Neural cell (in vitro differentiated cells): ENCODE measurements at regions not wholly inside any gene's neighbourhood (a gene's known extent, or its start where the extent isn't known, plus 50 kb on each side); places are given as distances from the start of the nearest gene placed in this dataset.

Experiments
- H2AFZ ChIP-seq: fragments of 200-600, 300-800 bp; sonication (generic), shearing (Covaris generic); 2 replicates; pipeline ENCODE4 v1.6.0; 2014; ENCODE audit warnings: low read depth, mild to moderate bottlenecking, antibody characterized with exemption, low read length, moderate library complexity
- H3F3A ChIP-seq: fragments of 200-600 bp; shearing (Covaris generic); 2 replicates; pipeline ENCODE4 v1.6.1; 2016; ENCODE audit warnings: mild to moderate bottlenecking, moderate library complexity, mixed read lengths, antibody characterized with exemption, low read length; ENCODE audit not compliant: insufficient read depth, poor library complexity, severe bottlenecking
- H3K27ac ChIP-seq: fragments of 200-600, 300-800 bp; sonication (generic), shearing (Covaris generic); 2 replicates; pipeline ENCODE4 v1.5.1; 2014; ENCODE audit warnings: mild to moderate bottlenecking, low read length, moderate library complexity
- H3K27me3 ChIP-seq: fragments of 300-800, 200-600 bp; sonication (generic), shearing (Covaris generic); 2 replicates; pipeline ENCODE4 v1.6.0; 2014; ENCODE audit warnings: mild to moderate bottlenecking, low read depth, low read length, moderate library complexity; ENCODE audit not compliant: insufficient read depth
- H3K36me3 ChIP-seq: fragments of 300-800, 200-600 bp; sonication (generic), shearing (Covaris generic); 2 replicates; pipeline ENCODE4 v1.5.1; 2014; ENCODE audit warnings: mild to moderate bottlenecking, antibody characterized with exemption, low read length, moderate library complexity; ENCODE audit not compliant: insufficient read depth
- H3K4me2 ChIP-seq: fragments of 300-800, 200-600 bp; sonication (generic), shearing (Covaris generic); 2 replicates; pipeline ENCODE4 v1.6.0; 2014; ENCODE audit warnings: mild to moderate bottlenecking, low read length
- H3K4me3 ChIP-seq: fragments of 300-800, 200-600 bp; sonication (generic), shearing (Covaris generic); 2 replicates; pipeline ENCODE4 v1.5.1; 2014; ENCODE audit warnings: mild to moderate bottlenecking, low read length, moderate library complexity
- H3K79me2 ChIP-seq: fragments of 200-600 bp; shearing (Covaris generic); replicated peaks from 2 replicates; pipeline ENCODE4 v1.6.0; 2014; ENCODE audit warnings: mild to moderate bottlenecking, low read length, moderate library complexity; ENCODE audit not compliant: insufficient read depth
- H3K9ac ChIP-seq: fragments of 300-800, 200-600 bp; sonication (generic), shearing (Covaris generic); 2 replicates; pipeline ENCODE4 v1.6.1; 2016; ENCODE audit warnings: mild to moderate bottlenecking, low read length, mixed read lengths
- H3K9me2 ChIP-seq: fragments of 200-600 bp; shearing (Covaris generic); 2 replicates; pipeline ENCODE4 v1.6.1; 2016; ENCODE audit warnings: mild to moderate bottlenecking, low read length, mixed read lengths; ENCODE audit not compliant: insufficient read depth
- H3K9me3 ChIP-seq: fragments of 200-600, 300-800 bp; sonication (generic), shearing (Covaris generic); 2 replicates; pipeline ENCODE4 v1.6.1; 2016; ENCODE audit warnings: mild to moderate bottlenecking, mixed run types, low read length, moderate library complexity, mixed read lengths
- H4K20me1 ChIP-seq: fragments of 200-600 bp; shearing (Covaris generic); 2 replicates; pipeline ENCODE4 v1.6.1; 2016; ENCODE audit warnings: mild to moderate bottlenecking, mixed run types; ENCODE audit not compliant: insufficient read depth
- CTCF ChIP-seq: fragments of 450-650 bp; IDR thresholded peaks from 2 replicates; pipeline ENCODE4 v1.5.1; 2014; ENCODE audit warnings: antibody characterized with exemption, mild to moderate bottlenecking, moderate library complexity; ENCODE audit not compliant: poor library complexity, severe bottlenecking
- EP300 ChIP-seq: fragments of 450-650 bp; conservative IDR thresholded peaks from 2 replicates; pipeline ENCODE4 v1.6.1; 2014; ENCODE audit warnings: antibody characterized with exemption, mild to moderate bottlenecking, moderate library complexity; ENCODE audit not compliant: poor library complexity, severe bottlenecking
- EZH2 ChIP-seq: fragments of 200-600, 300-800 bp; shearing (Covaris generic), sonication (generic); IDR thresholded peaks from 2 replicates; pipeline ENCODE4 v1.6.1; 2014; ENCODE audit warnings: antibody characterized with exemption, low read length, borderline replicate concordance, mild to moderate bottlenecking; ENCODE audit not compliant: insufficient read depth, poor library complexity, severe bottlenecking
- POLR2AphosphoS5 ChIP-seq: IDR thresholded peaks from 2 replicates; pipeline ENCODE4 v1.6.1; 2012
- RAD21 ChIP-seq: fragments of 450-650 bp; conservative IDR thresholded peaks from 2 replicates; pipeline ENCODE4 v1.6.1; 2014; ENCODE audit warnings: antibody characterized with exemption, mild to moderate bottlenecking, moderate library complexity
- SMC3 ChIP-seq: fragments of 450-650 bp; conservative IDR thresholded peaks from 2 replicates; pipeline ENCODE4 v1.6.1; 2014; ENCODE audit warnings: antibody characterized with exemption, mild to moderate bottlenecking, moderate library complexity; ENCODE audit not compliant: poor library complexity
- TAF1 ChIP-seq: IDR thresholded peaks from 2 replicates; pipeline ENCODE4 v1.6.1; 2012; ENCODE audit warnings: low read depth
- TF ChIP-seq, protein P1 (sequence below): IDR thresholded peaks from 2 replicates; pipeline ENCODE4 v1.6.1; 2012; ENCODE audit warnings: borderline replicate concordance

DNA sequence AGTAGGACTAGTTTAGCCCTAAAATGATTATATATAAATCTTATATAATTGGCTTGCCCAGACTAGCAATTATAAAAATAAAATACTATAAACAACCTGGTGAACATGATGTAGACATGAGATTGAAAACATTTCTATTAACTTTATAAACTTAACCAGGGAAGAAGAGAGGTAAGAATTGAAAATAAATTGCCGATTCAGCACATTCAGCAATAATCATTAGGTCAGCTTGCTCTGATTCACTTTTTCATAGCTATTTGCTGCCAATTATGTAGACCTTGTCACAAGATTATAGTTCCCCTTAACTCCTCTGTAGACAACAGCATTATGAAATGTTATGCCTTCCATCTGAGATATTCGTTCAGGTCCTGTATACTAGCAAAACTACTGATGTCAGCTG lies 199.3 kb upstream of the CA10 start:
- Histone ChIP-seq H2AFZ (no peak overlapping the region), H3K79me2 (no peaks in the 10 kb centered on the region), H3K9ac (no peak overlapping the region), H3K9me3 (no peaks in the 10 kb centered on the region), H3K27ac (no peak overlapping the region), H4K20me1 (no peaks in the 10 kb centered on the region), H3F3A (no peaks in the 10 kb centered on the region), H3K4me3 (no peak overlapping the region), H3K27me3 (no peaks in the 10 kb centered on the region), H3K4me2 (no peak overlapping the region), H3K9me2 (no peaks in the 10 kb centered on the region), H3K36me3 (no peaks in the 10 kb centered on the region)
- TF ChIP-seq CTCF (no peak), EZH2 (no peak)

DNA sequence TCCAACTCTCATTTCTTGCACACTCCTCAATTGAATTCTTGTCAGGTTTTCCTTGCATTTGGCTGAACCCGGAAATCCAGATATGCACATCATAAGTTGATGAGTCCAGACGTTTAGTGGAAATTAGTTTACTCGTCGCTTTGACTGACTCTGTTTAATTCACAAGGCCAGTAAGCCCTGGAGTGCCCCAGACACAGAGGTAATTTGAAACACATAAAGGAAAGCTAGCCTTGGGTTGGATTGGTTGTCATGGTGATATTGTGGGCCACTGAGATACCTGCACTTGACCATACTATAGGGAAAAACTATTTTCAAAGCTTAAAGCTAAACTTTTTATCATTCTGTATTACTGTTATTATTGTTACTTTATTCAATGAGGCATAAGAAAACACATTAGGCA lies 178.3 kb upstream of the CA10 start:
- no peaks in the 10 kb centered on the region for H3K36me3 ChIP-seq
- no peak overlapping the region for H2AFZ ChIP-seq
- no peak overlapping the region for H3K4me3 ChIP-seq
- no peak overlapping the region for H3K9ac ChIP-seq
- no peaks in the 10 kb centered on the region for H3K79me2 ChIP-seq
- no peaks in the 10 kb centered on the region for H3K9me2 ChIP-seq
- H3K9me3 ChIP-seq = no peaks in the 10 kb centered on the region
- TF ChIP-seq EP300 = no peak
- no peak for TF ChIP-seq TAF1
- no peak for TF ChIP-seq SMC3
- no peak for TF ChIP-seq EZH2
- TF ChIP-seq POLR2AphosphoS5 = no peak
- no peaks in the 10 kb centered on the region for H3F3A ChIP-seq
- H3K4me2 ChIP-seq = no peak overlapping the region
- no peaks in the 10 kb centered on the region for H3K27me3 ChIP-seq
- H3K27ac ChIP-seq = no peak overlapping the region
- no peaks in the 10 kb centered on the region for H4K20me1 ChIP-seq

- H3F3A ChIP-seq = no peaks in the 10 kb centered on the region
- no peak overlapping the region for H3K4me3 ChIP-seq
- H2AFZ ChIP-seq = no peak overlapping the region
- no peaks in the 10 kb centered on the region for H3K79me2 ChIP-seq
- no peaks in the 10 kb centered on the region for H4K20me1 ChIP-seq
- no peaks in the 10 kb centered on the region for H3K9me3 ChIP-seq
- H3K27me3 ChIP-seq = no peaks in the 10 kb centered on the region
- H3K27ac ChIP-seq = no peak overlapping the region
- H3K9ac ChIP-seq = no peak overlapping the region
- no peak overlapping the region for H3K4me2 ChIP-seq
- no peaks in the 10 kb centered on the region for H3K9me2 ChIP-seq
- no peak for TF ChIP-seq RAD21
- no peak for TF ChIP-seq EZH2
- TF ChIP-seq, protein P1, sequence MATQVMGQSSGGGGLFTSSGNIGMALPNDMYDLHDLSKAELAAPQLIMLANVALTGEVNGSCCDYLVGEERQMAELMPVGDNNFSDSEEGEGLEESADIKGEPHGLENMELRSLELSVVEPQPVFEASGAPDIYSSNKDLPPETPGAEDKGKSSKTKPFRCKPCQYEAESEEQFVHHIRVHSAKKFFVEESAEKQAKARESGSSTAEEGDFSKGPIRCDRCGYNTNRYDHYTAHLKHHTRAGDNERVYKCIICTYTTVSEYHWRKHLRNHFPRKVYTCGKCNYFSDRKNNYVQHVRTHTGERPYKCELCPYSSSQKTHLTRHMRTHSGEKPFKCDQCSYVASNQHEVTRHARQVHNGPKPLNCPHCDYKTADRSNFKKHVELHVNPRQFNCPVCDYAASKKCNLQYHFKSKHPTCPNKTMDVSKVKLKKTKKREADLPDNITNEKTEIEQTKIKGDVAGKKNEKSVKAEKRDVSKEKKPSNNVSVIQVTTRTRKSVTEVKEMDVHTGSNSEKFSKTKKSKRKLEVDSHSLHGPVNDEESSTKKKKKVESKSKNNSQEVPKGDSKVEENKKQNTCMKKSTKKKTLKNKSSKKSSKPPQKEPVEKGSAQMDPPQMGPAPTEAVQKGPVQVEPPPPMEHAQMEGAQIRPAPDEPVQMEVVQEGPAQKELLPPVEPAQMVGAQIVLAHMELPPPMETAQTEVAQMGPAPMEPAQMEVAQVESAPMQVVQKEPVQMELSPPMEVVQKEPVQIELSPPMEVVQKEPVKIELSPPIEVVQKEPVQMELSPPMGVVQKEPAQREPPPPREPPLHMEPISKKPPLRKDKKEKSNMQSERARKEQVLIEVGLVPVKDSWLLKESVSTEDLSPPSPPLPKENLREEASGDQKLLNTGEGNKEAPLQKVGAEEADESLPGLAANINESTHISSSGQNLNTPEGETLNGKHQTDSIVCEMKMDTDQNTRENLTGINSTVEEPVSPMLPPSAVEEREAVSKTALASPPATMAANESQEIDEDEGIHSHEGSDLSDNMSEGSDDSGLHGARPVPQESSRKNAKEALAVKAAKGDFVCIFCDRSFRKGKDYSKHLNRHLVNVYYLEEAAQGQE = no peak
- H3K36me3 ChIP-seq = no peaks in the 10 kb centered on the region
Observed at GRCh38 chr17:52306314-52306713, 147.8 kb upstream of the CA10 start.
